ENCODE measurements at regions not wholly inside any gene's neighbourhood (a gene's known extent, or its start where the extent isn't known, plus 50 kb on each side); places are given as distances from the start of the nearest gene placed in this dataset.
"Not testable (repeated sequence)": the region's sequence is repeated elsewhere in the genome, so short reads cannot be mapped to it uniquely, and the experiment has no call there.

DNA sequence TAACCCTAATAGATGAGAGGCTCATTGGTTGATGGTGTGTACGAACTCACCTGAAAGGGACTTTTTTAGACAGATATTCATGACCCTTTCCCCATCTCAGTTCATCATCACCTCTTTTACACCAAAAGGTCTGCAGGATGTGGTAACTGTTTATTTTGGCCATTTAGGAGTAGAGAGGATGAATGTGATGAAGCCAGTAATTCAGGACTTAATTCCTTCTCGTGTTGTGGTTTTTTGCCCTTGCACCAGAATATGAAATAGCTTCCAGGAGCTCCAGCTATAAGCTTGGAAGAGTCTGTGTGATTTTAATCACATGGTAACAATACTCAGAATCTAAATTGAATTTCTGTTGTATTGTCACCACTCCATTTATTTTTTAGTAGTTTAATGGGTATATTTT is 189.4 kb upstream of the KCTD3 start:
- H3K9me3 Mint-ChIP-seq = no peaks in the 10 kb centered on the region
- no peaks in the 10 kb centered on the region for H3K4me1 Mint-ChIP-seq
- H3K27me3 Mint-ChIP-seq = no peaks in the 10 kb centered on the region
- H3K4me3 Mint-ChIP-seq = no peak overlapping the region
- CTCF ChIA-PET = no interaction called here
- H3K27ac Mint-ChIP-seq = no peak overlapping the region
- H3K36me3 Mint-ChIP-seq = no peaks in the 10 kb centered on the region
- no peak for DNase-seq

DNA sequence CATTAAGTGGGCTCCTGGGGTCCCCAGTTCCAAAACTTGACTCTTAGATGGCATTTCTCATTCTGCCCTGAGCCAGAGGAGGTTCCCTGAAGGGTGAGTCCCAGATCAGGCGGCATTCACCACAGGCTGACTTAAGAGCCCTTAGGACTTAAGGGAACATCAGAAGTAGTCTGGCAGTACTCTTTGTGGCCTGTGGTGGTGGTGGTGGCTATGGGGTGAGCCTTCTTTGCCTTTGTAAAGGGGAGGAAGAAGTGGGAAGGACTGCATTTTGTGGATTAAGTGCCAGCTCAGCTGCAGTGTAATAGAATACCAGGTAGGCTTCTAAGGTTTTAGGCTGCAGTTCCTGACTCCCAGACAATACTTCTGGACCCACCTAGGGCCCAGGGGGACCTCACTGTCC is 186.5 kb upstream of the KCTD3 start:
- CTCF ChIA-PET = no interaction called here
- H3K27me3 Mint-ChIP-seq = no peaks in the 10 kb centered on the region
- H3K36me3 Mint-ChIP-seq = no peaks in the 10 kb centered on the region
- no peaks in the 10 kb centered on the region for H3K9me3 Mint-ChIP-seq
- no peak overlapping the region for H3K4me3 Mint-ChIP-seq
- no peak for DNase-seq
- no peak overlapping the region for H3K27ac Mint-ChIP-seq
- H3K4me1 Mint-ChIP-seq = no peaks in the 10 kb centered on the region

GRCh38 chr1:215393476-215393875 is 173.6 kb upstream of the KCTD3 start:
- no peaks in the 10 kb centered on the region for H3K27me3 Mint-ChIP-seq
- no peaks in the 10 kb centered on the region for H3K4me1 Mint-ChIP-seq
- H3K27ac Mint-ChIP-seq = no peak overlapping the region
- CTCF ChIA-PET = no interaction called here
- no peaks in the 10 kb centered on the region for H3K36me3 Mint-ChIP-seq
- DNase-seq = no peak
- peaks cover 7% of the 10 kb centered on the region for H3K9me3 Mint-ChIP-seq
- no peak overlapping the region for H3K4me3 Mint-ChIP-seq

DNA sequence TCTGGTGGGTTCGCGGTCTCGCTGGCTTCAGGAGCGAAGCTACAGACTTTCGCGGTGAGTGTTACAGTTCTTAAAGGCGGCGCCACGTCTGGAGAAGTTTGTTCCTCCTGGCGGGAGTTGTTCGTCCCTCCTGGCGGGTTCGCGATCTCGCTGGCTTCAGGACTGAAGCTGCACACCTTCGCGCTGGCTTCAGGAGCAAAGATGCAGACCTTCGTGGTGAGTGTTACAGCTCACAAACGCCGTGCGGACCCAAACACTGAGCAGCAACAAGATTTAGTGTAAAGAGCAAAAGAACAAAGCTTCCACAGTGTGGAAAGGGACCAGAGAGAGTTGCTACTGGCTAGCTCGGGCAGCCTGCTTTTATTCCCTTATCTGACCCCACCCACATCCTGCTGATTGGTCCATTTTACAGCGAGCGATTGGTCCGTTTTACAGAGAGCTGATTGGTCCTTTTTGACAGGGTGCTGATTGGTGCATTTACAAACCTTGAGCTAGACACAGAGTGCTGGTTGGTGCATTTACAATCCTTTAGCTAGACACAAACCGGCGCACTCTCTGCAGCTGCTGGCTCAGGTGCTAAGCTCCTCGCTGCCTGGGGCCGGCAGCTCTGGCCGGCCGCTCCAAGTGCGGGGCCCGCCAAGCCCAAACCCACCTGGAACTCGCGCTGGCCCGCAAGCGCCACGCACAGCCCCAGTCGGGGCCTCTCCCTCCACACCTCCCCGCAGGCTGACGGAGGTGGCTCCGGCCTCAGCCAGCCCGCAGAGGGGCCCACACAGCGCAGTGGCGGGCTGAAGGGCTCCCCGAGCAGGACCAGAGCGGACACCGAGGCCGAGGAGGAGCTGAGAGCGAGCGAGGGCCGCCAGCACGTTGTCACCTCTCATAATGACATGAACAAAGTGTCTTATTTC is 172.8 kb upstream of the KCTD3 start:
- no peaks in the 10 kb centered on the region for H3K4me1 Mint-ChIP-seq
- H3K27ac Mint-ChIP-seq = no peak overlapping the region
- no peak for DNase-seq
- H3K4me3 Mint-ChIP-seq = no peak overlapping the region
- CTCF ChIA-PET = no interaction called here
- H3K27me3 Mint-ChIP-seq = no peaks in the 10 kb centered on the region
- no peaks in the 10 kb centered on the region for H3K36me3 Mint-ChIP-seq
- peaks cover 7% of the 10 kb centered on the region for H3K9me3 Mint-ChIP-seq

GRCh38 chr1:215397106-215397505 is 170.0 kb upstream of the KCTD3 start:
- no peak for DNase-seq
- Mint-ChIP-seq H3K27ac (no peak overlapping the region), H3K4me3 (no peak overlapping the region), H3K27me3 (no peaks in the 10 kb centered on the region), H3K36me3 (no peaks in the 10 kb centered on the region), H3K9me3 (peaks cover 7% of the 10 kb centered on the region), H3K4me1 (no peaks in the 10 kb centered on the region)
- CTCF ChIA-PET = no interaction called here

DNA sequence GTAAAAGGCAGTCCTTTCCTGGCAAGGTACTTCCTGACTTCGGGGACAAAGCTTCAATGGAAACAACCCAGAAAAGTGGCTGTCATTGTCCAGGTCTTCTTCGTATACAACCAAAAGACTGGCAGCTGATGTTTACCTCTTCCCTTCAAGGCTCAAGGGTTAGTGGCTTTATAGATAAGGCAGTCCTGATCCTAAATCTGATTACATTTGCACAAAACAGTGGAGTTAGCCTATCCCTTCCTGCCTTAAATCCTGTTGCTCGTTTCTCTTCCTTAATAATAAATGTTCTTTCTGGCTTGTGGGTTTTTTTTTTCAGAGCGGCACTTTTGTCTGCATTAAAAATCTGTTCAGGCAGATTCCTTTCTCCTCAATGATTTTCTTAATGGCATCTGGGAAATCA is 169.3 kb upstream of the KCTD3 start:
- no peak overlapping the region for H3K27ac Mint-ChIP-seq
- H3K4me3 Mint-ChIP-seq = no peak overlapping the region
- DNase-seq = no peak
- no peaks in the 10 kb centered on the region for H3K36me3 Mint-ChIP-seq
- CTCF ChIA-PET = no interaction called here
- H3K9me3 Mint-ChIP-seq = peaks cover 4% of the 10 kb centered on the region
- H3K4me1 Mint-ChIP-seq = no peaks in the 10 kb centered on the region
- H3K27me3 Mint-ChIP-seq = no peaks in the 10 kb centered on the region

GRCh38 chr1:215399787-215400186 is 167.3 kb upstream of the KCTD3 start:
- Mint-ChIP-seq H3K4me3 (no peak overlapping the region), H3K27me3 (no peaks in the 10 kb centered on the region), H3K27ac (no peak overlapping the region), H3K4me1 (no peaks in the 10 kb centered on the region), H3K36me3 (no peaks in the 10 kb centered on the region), H3K9me3 (no peaks in the 10 kb centered on the region)
- CTCF ChIA-PET = no interaction called here
- no peak for DNase-seq

- Mint-ChIP-seq H3K9me3 (no peaks in the 10 kb centered on the region), H3K4me3 (no peak overlapping the region), H3K27ac (no peak overlapping the region), H3K27me3 (no peaks in the 10 kb centered on the region), H3K36me3 (no peaks in the 10 kb centered on the region), H3K4me1 (no peaks in the 10 kb centered on the region)
- CTCF ChIA-PET = no interaction called here
- DNase-seq = no peak
These were observed 166.4 kb upstream of the KCTD3 start for GRCh38 chr1:215400741-215401140.

GRCh38 chr1:215402147-215402546 is 165.0 kb upstream of the KCTD3 start:
- H3K4me1 Mint-ChIP-seq = no peaks in the 10 kb centered on the region
- no peaks in the 10 kb centered on the region for H3K36me3 Mint-ChIP-seq
- H3K27me3 Mint-ChIP-seq = no peaks in the 10 kb centered on the region
- DNase-seq = no peak
- H3K27ac Mint-ChIP-seq = no peak overlapping the region
- no peaks in the 10 kb centered on the region for H3K9me3 Mint-ChIP-seq
- CTCF ChIA-PET = no interaction called here
- H3K4me3 Mint-ChIP-seq = no peak overlapping the region

GRCh38 chr1:215405211-215405610 is 161.9 kb upstream of the KCTD3 start:
- Mint-ChIP-seq H3K36me3 (no peaks in the 10 kb centered on the region), H3K27ac (no peak overlapping the region), H3K9me3 (no peaks in the 10 kb centered on the region), H3K4me3 (no peak overlapping the region), H3K27me3 (no peaks in the 10 kb centered on the region), H3K4me1 (no peaks in the 10 kb centered on the region)
- DNase-seq = no peak
- CTCF ChIA-PET = no interaction called here

DNA sequence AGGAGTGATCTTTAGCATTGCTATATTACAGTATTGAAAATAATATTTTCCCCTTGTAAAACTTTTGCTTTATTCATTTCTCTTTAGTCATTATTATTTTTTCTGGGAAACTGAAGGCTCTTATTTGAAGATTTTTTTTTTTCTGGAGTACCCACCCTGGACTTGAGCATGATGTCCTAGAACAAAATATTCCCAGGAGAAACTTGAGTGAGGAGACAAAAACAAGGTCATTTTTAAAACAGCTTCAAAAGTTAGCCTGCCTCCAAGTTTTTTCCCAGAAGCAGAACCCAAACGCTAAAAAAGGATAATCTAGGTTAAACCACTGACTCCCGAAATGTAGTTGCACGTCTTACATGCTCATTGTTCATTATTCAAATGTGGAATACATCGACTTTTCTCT is 160.2 kb upstream of the KCTD3 start:
- no peaks in the 10 kb centered on the region for H3K4me1 Mint-ChIP-seq
- H3K36me3 Mint-ChIP-seq = no peaks in the 10 kb centered on the region
- DNase-seq = no peak

GRCh38 chr1:215407575-215407974 is 159.5 kb upstream of the KCTD3 start:
- CTCF ChIA-PET = no interaction called here
- no peak for DNase-seq
- Mint-ChIP-seq H3K27me3 (no peaks in the 10 kb centered on the region), H3K36me3 (no peaks in the 10 kb centered on the region), H3K27ac (no peak overlapping the region), H3K4me1 (no peaks in the 10 kb centered on the region), H3K9me3 (no peaks in the 10 kb centered on the region), H3K4me3 (no peak overlapping the region)

More for the DNA sequence above, 160.2 kb upstream of the KCTD3 start:
- no peaks in the 10 kb centered on the region for H3K27me3 Mint-ChIP-seq
- H3K4me3 Mint-ChIP-seq = no peak overlapping the region
- CTCF ChIA-PET = no interaction called here
- no peaks in the 10 kb centered on the region for H3K9me3 Mint-ChIP-seq
- H3K27ac Mint-ChIP-seq = no peak overlapping the region

DNA sequence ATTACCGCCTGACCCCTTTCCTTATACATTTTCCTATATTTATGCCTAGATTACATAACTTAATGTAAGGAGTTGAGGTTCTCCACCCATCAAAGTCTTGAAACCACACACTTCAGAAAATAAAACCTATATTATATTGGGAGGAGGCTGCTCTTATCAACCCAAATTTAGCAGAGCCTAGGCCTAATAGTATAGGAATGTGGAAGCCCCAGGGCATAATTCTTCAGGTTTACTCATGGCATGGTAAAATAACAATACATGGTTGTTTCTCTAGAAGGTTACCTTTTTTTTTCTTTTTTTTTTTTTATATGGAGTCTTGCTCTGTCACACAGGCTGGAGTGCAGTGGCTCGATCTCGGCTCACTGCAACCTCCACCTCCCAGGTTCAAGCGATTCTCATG is 157.6 kb upstream of the KCTD3 start:
- DNase-seq, CTCF ChIA-PET, H3K27ac Mint-ChIP-seq, H3K4me1 Mint-ChIP-seq, H3K27me3 Mint-ChIP-seq, H3K4me3 Mint-ChIP-seq, H3K9me3 Mint-ChIP-seq, H3K36me3 Mint-ChIP-seq: not testable (repeated sequence)

- H3K4me1 Mint-ChIP-seq, H3K27ac Mint-ChIP-seq, H3K9me3 Mint-ChIP-seq, CTCF ChIA-PET, DNase-seq, H3K27me3 Mint-ChIP-seq, H3K36me3 Mint-ChIP-seq, H3K4me3 Mint-ChIP-seq: not testable (repeated sequence)
These were observed 151.6 kb upstream of the KCTD3 start for GRCh38 chr1:215415521-215415920.

DNA sequence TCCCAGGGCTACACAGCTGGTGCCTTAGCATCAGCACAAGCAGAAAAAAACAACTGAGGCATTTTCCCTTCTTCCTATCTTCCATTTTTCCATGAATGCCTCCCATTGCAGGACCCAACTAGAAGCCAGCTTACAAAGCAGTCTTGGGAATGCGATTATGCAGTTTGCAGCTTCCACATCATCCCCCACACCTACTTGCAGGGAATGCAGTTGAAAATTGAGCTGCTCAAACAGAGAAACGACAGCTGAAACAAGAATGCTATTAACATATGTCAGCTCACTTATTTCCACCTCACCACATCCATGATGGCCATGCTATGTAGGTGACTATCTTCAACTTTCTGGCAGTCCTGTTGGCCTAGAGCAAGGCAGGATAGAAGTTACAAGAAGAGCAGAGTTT is 150.6 kb upstream of the KCTD3 start:
- H3K36me3 Mint-ChIP-seq = no peaks in the 10 kb centered on the region
- H3K9me3 Mint-ChIP-seq = no peaks in the 10 kb centered on the region
- no peak for DNase-seq
- no peaks in the 10 kb centered on the region for H3K27me3 Mint-ChIP-seq
- H3K27ac Mint-ChIP-seq = no peak overlapping the region
- CTCF ChIA-PET = no interaction called here
- no peaks in the 10 kb centered on the region for H3K4me1 Mint-ChIP-seq
- H3K4me3 Mint-ChIP-seq = no peak overlapping the region

DNA sequence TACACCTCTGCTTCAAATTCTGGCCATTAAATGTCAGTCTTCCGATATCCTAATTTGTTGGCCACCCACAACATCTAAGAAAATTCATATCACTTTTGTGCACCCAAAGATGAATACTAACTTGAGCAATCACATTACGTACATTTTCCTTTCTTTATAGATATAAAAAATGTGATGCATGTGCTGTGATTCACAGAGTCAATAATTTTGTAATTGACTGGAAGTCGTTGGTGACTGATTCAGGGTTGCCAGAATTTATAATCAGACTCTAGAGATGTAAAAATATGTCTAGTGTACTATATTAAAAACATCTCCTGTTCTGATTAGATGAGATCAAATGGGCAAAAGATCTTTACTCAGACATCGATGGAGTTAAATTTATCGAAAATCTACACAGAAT is 150.0 kb upstream of the KCTD3 start:
- Mint-ChIP-seq H3K36me3 (no peaks in the 10 kb centered on the region), H3K9me3 (no peaks in the 10 kb centered on the region), H3K4me1 (no peaks in the 10 kb centered on the region), H3K27ac (no peak overlapping the region), H3K4me3 (no peak overlapping the region), H3K27me3 (no peaks in the 10 kb centered on the region)
- CTCF ChIA-PET = no interaction called here
- no peak for DNase-seq
